HEK293 (cell line): ENCODE measurements at regions not wholly inside any gene's neighbourhood (a gene's known extent, or its start where the extent isn't known, plus 50 kb on each side); places are given as distances from the start of the nearest gene placed in this dataset.
"Not testable (repeated sequence)": the region's sequence is repeated elsewhere in the genome, so short reads cannot be mapped to it uniquely, and the experiment has no call there.

Experiments used
- CTCF ChIA-PET: fragments of 350-600 bp; formaldehyde crosslinking; extraction: SDS; loops from one replicate; lab custom pipeline; 2021; ENCODE audit warnings: antibody characterized with exemption; lab: Yijun Ruan, JAX
- POLR2A ChIA-PET: fragments of 300-600 bp; formaldehyde crosslinking; extraction: SDS; loops from one replicate; lab custom pipeline; 2020; ENCODE audit warnings: antibody characterized with exemption, inconsistent platforms; lab: Yijun Ruan, JAX
- H3K27ac ChIP-seq: fragments of 200-500 bp; sonication (Bioruptor generic); 2 replicates; pipeline ENCODE4 v1.5.1; 2014; ENCODE audit warnings: low read depth, low read length, control low read depth, inconsistent platforms; ENCODE audit errors: extremely low read depth
- H3K36me3 ChIP-seq, 2 experiments: fragments of 200-500 bp in 1 of 2; sonication (Bioruptor generic) in 1 of 2; 1 replicate in 1 of 2; 2 replicates in 1 of 2; pipeline ENCODE4 v1.5.1; 2014 to 2017; ENCODE audit warnings: inconsistent platforms in 2 of 2, low read length in 2 of 2; ENCODE audit not compliant: control insufficient read depth in 2 of 2, insufficient read depth in 1 of 2
- H3K4me1 ChIP-seq: fragments of 200-500 bp; sonication (Bioruptor generic); 2 replicates; pipeline ENCODE4 v1.5.1; 2014; ENCODE audit warnings: mild to moderate bottlenecking, low read length, inconsistent platforms; ENCODE audit not compliant: control insufficient read depth, insufficient read depth
- H3K4me3 ChIP-seq: 2 replicates; pipeline ENCODE4 v1.5.1; 2011; ENCODE audit warnings: low read depth, mild to moderate bottlenecking, control low read depth, low read length, moderate library complexity
- H3K9me3 ChIP-seq: fragments of 200-500 bp; sonication (Bioruptor generic); 2 replicates; pipeline ENCODE4 v1.5.1; 2014; ENCODE audit warnings: low read depth, low read length, inconsistent platforms; ENCODE audit not compliant: control insufficient read depth, insufficient read depth
- AEBP2 ChIP-seq: fragments of 450-650 bp; formaldehyde crosslinking; IDR thresholded peaks from 2 replicates; pipeline ENCODE4 v1.5.1; 2016; ENCODE audit warnings: missing biosample characterization, missing genetic modification characterization, borderline replicate concordance
- GLIS1 ChIP-seq: fragments of 450-650 bp; formaldehyde crosslinking; IDR thresholded peaks from 2 replicates; pipeline ENCODE4 v1.5.1; 2016; ENCODE audit warnings: missing biosample characterization, missing genetic modification characterization
- HOXC10 ChIP-seq: sonication (generic); formaldehyde crosslinking; IDR thresholded peaks from 2 replicates; pipeline ENCODE4 v1.8.1; 2023; ENCODE audit warnings: mild to moderate bottlenecking, missing genetic modification reagents
- KLF7 ChIP-seq: fragments of 450-650 bp; formaldehyde crosslinking; IDR thresholded peaks from 2 replicates; pipeline ENCODE4 v1.5.1; 2016; ENCODE audit warnings: missing biosample characterization, missing genetic modification characterization, borderline replicate concordance
- MEIS1 ChIP-seq: sonication (generic); formaldehyde crosslinking; IDR thresholded peaks from 2 replicates; pipeline ENCODE4 v1.8.1; 2022; ENCODE audit warnings: missing genetic modification reagents, mild to moderate bottlenecking, borderline replicate concordance
- PBX3 ChIP-seq: sonication (generic); formaldehyde crosslinking; IDR thresholded peaks from 2 replicates; pipeline ENCODE4 v1.8.1; 2022; ENCODE audit warnings: mild to moderate bottlenecking, moderate library complexity, missing genetic modification reagents
- PRDM1 ChIP-seq: fragments of 450-650 bp; formaldehyde crosslinking; IDR thresholded peaks from 2 replicates; pipeline ENCODE4; 2016; ENCODE audit warnings: missing biosample characterization, missing genetic modification characterization
- ZBTB1 ChIP-seq: fragments of 450-650 bp; formaldehyde crosslinking; IDR thresholded peaks from 2 replicates; pipeline ENCODE4 v1.5.1; 2016; ENCODE audit warnings: missing biosample characterization, missing genetic modification characterization
- ZBTB7A ChIP-seq: fragments of 450-650 bp; formaldehyde crosslinking; IDR thresholded peaks from 2 replicates; pipeline ENCODE4 v1.5.1; 2016; ENCODE audit warnings: low read depth, missing biosample characterization, missing genetic modification characterization
- ZFP37 ChIP-seq: fragments of 450-650 bp; formaldehyde crosslinking; IDR thresholded peaks from 2 replicates; pipeline ENCODE4 v1.5.1; 2016; ENCODE audit warnings: missing biosample characterization, missing genetic modification characterization
- ZIC2 ChIP-seq: fragments of 450-650 bp; formaldehyde crosslinking; IDR thresholded peaks from 2 replicates; pipeline ENCODE4 v1.5.1; 2016; ENCODE audit warnings: missing biosample characterization, missing genetic modification characterization
- ZNF169 ChIP-seq: fragments of 450-650 bp; formaldehyde crosslinking; IDR thresholded peaks from 2 replicates; pipeline ENCODE4 v1.5.1; 2016; ENCODE audit warnings: missing biosample characterization, missing genetic modification characterization
- ZNF211 ChIP-seq: fragments of 450-650 bp; formaldehyde crosslinking; IDR thresholded peaks from 2 replicates; pipeline ENCODE4 v1.5.1; 2016; ENCODE audit warnings: low read depth, missing biosample characterization, missing genetic modification characterization
- ZNF391 ChIP-seq: fragments of 450-650 bp; formaldehyde crosslinking; IDR thresholded peaks from 2 replicates; pipeline ENCODE4 v1.5.1; 2016; ENCODE audit warnings: low read depth, missing biosample characterization, missing genetic modification characterization, borderline replicate concordance
- ZNF449 ChIP-seq: fragments of 450-650 bp; formaldehyde crosslinking; IDR thresholded peaks from 2 replicates; pipeline ENCODE4 v1.5.1; 2017; ENCODE audit warnings: missing biosample characterization, mild to moderate bottlenecking, missing genetic modification characterization, moderate library complexity
- ZNF48 ChIP-seq: fragments of 450-650 bp; formaldehyde crosslinking; IDR thresholded peaks from 2 replicates; pipeline ENCODE4 v1.5.1; 2016; ENCODE audit warnings: missing biosample characterization, missing genetic modification characterization
- ZNF580 ChIP-seq: fragments of 450-650 bp; formaldehyde crosslinking; IDR thresholded peaks from 2 replicates; pipeline ENCODE4 v1.5.1; 2016; ENCODE audit warnings: missing biosample characterization, missing genetic modification characterization
- ZNF623 ChIP-seq: fragments of 450-650 bp; formaldehyde crosslinking; IDR thresholded peaks from 2 replicates; pipeline ENCODE4 v1.5.1; 2016; ENCODE audit warnings: missing biosample characterization, missing genetic modification characterization
- ZNF768 ChIP-seq: fragments of 450-650 bp; formaldehyde crosslinking; IDR thresholded peaks from 2 replicates; pipeline ENCODE4 v1.5.1; 2018; ENCODE audit warnings: missing biosample characterization, mild to moderate bottlenecking, missing genetic modification characterization

- ChIA-PET CTCF (no interaction called here), POLR2A (no interaction called here)
These were observed 397.6 kb downstream of the EDEM1 start for GRCh38 chr3:5585085-5585484.

GRCh38 chr3:5606884-5607472 is 419.5 kb downstream of the EDEM1 start:
- no peaks in the 10 kb centered on the region for H3K36me3 ChIP-seq
- no peaks in the 10 kb centered on the region for H3K4me1 ChIP-seq
- CTCF ChIA-PET, result no interaction called here
- no peaks in the 10 kb centered on the region for H3K9me3 ChIP-seq
- no peak overlapping the region for H3K27ac ChIP-seq
- TF ChIP-seq ZNF48 (tag by site-specific recombination) (no peak), AEBP2 (tag by site-specific recombination) (no peak), ZNF580 (no peak), ZNF449 (no peak), ZBTB1 (tag by site-specific recombination) (no peak), ZFP37 (tag by site-specific recombination) (no peak)
- POLR2A ChIA-PET, result no interaction called here
- H3K4me3 ChIP-seq, result no peak overlapping the region

More at GRCh38 chr3:5585085-5585484, 397.6 kb downstream of the EDEM1 start:
- TF ChIP-seq ZNF391, result no peak
- TF ChIP-seq HOXC10 (CRISPR knock-in tag), result no peak
- TF ChIP-seq PRDM1 (tag by site-specific recombination), result no peak
- TF ChIP-seq ZNF169 (tag by site-specific recombination), result no peak
- TF ChIP-seq ZNF211 (tag by site-specific recombination), result no peak
- TF ChIP-seq ZIC2, result no peak
- no peak for TF ChIP-seq ZNF768 (tag by site-specific recombination)
- TF ChIP-seq, all 188 proteins: peak for 0
- Histone ChIP-seq H3K4me3 (no peak overlapping the region), H3K9me3 (no peaks in the 10 kb centered on the region), H3K36me3 (no peaks in the 10 kb centered on the region), H3K4me1 (no peaks in the 10 kb centered on the region), H3K27ac (no peak overlapping the region)

- H3K4me3 ChIP-seq, result no peak overlapping the region
- no peak overlapping the region for H3K27ac ChIP-seq
- ChIA-PET CTCF (no interaction called here), POLR2A (no interaction called here)
- H3K9me3 ChIP-seq, result no peaks in the 10 kb centered on the region
- no peaks in the 10 kb centered on the region for H3K4me1 ChIP-seq
- TF ChIP-seq PBX3 (CRISPR knock-in tag) (no peak), GLIS1 (tag by site-specific recombination) (no peak), MEIS1 (no peak), KLF7 (tag by site-specific recombination) (no peak), ZBTB7A (tag by site-specific recombination) (no peak), ZNF623 (tag by site-specific recombination) (no peak)
- H3K36me3 ChIP-seq, result no peaks in the 10 kb centered on the region
These were observed 420.1 kb downstream of the EDEM1 start for GRCh38 chr3:5607581-5607980.

- H3K9me3 ChIP-seq, H3K4me3 ChIP-seq, H3K4me1 ChIP-seq, CTCF ChIA-PET, POLR2A ChIA-PET, H3K27ac ChIP-seq, H3K36me3 ChIP-seq: not testable (repeated sequence)
These were observed 421.5 kb downstream of the EDEM1 start for GRCh38 chr3:5608971-5609370.
